ENCODE measurements at regions not wholly inside any gene's neighbourhood (a gene's known extent, or its start where the extent isn't known, plus 50 kb on each side); places are given as distances from the start of the nearest gene placed in this dataset.

GRCh38 chr15:96412906-96413231, 82.4 kb downstream of the NR2F2 start:
- Histone ChIP-seq H3K9me3 (ENCODE audit: low read depth) (no peaks in the 10 kb centered on the region), H3K9me2 (replicated peaks; ENCODE audit: insufficient read depth) (no peaks in the 10 kb centered on the region), H3K27me3 (peaks cover 100% of the 10 kb centered on the region), H2AFZ (no peak overlapping the region), H3K4me3 (no peak overlapping the region), H3K4me1 (ENCODE audit: insufficient read depth) (peaks cover 24% of the 10 kb centered on the region), H3K36me3 (replicated peaks; ENCODE audit: insufficient read depth, low read depth) (no peaks in the 10 kb centered on the region), H4K20me1 (ENCODE audit: insufficient read depth, poor library complexity, severe bottlenecking) (no peaks in the 10 kb centered on the region), H3K27ac (no peak overlapping the region), H3K4me2 (no peak overlapping the region), H3K79me2 (no peaks in the 10 kb centered on the region)
- no peak for TF ChIP-seq EZH2phosphoT487 (IDR thresholded peaks at IDR 0.05; ENCODE audit: low read depth, severe bottlenecking, unreplicated experiment)
- no peak for TF ChIP-seq EZH2 (IDR thresholded peaks at IDR 0.05; ENCODE audit: borderline replicate concordance)
- no peak for TF ChIP-seq CTCF (IDR thresholded peaks at IDR 0.05; ENCODE audit: poor library complexity)
- 3% methylated on average over 1 of the region's 1 CpG for WGBS (ENCODE audit: low lambda C conversion rate, missing lambda C conversion rate)
- no peak for DNase-seq (ENCODE audit: low spot score)

GRCh38 chr15:96413657-96414056, 83.2 kb downstream of the NR2F2 start:
- Histone ChIP-seq H3K4me2 (no peak overlapping the region), H3K4me3 (no peak overlapping the region), H3K9me3 (ENCODE audit: low read depth) (no peaks in the 10 kb centered on the region), H3K79me2 (no peaks in the 10 kb centered on the region), H3K36me3 (replicated peaks; ENCODE audit: insufficient read depth, low read depth) (no peaks in the 10 kb centered on the region), H3K27ac (no peak overlapping the region), H2AFZ (no peak overlapping the region), H3K9me2 (replicated peaks; ENCODE audit: insufficient read depth) (no peaks in the 10 kb centered on the region), H3K4me1 (ENCODE audit: insufficient read depth) (peaks cover 24% of the 10 kb centered on the region), H3K27me3 (peaks cover 100% of the 10 kb centered on the region), H4K20me1 (ENCODE audit: insufficient read depth, poor library complexity, severe bottlenecking) (no peaks in the 10 kb centered on the region)
- no peak for DNase-seq (ENCODE audit: low spot score)
- 9% methylated on average over 9 of the region's 9 CpGs for WGBS (ENCODE audit: low lambda C conversion rate, missing lambda C conversion rate)
- TF ChIP-seq EZH2phosphoT487 (IDR thresholded peaks at IDR 0.05; ENCODE audit: low read depth, severe bottlenecking, unreplicated experiment) (no peak), CTCF (IDR thresholded peaks at IDR 0.05; ENCODE audit: poor library complexity) (no peak), EZH2 (IDR thresholded peaks at IDR 0.05; ENCODE audit: borderline replicate concordance) (no peak)

GRCh38 chr15:96414875-96415274, 84.4 kb downstream of the NR2F2 start:
- H3K79me2 ChIP-seq = no peaks in the 10 kb centered on the region
- peaks cover 14% of the 10 kb centered on the region for H3K4me1 ChIP-seq (ENCODE audit: insufficient read depth)
- no peak overlapping the region for H2AFZ ChIP-seq
- WGBS (ENCODE audit: low lambda C conversion rate, missing lambda C conversion rate) = 27% methylated on average over 8 of the region's 8 CpGs
- no peak for TF ChIP-seq CTCF (IDR thresholded peaks at IDR 0.05; ENCODE audit: poor library complexity)
- TF ChIP-seq EZH2phosphoT487 (IDR thresholded peaks at IDR 0.05; ENCODE audit: low read depth, severe bottlenecking, unreplicated experiment) = no peak
- no peak for DNase-seq (ENCODE audit: low spot score)
- H3K4me3 ChIP-seq = no peak overlapping the region
- H3K4me2 ChIP-seq = no peak overlapping the region
- H3K36me3 ChIP-seq (replicated peaks; ENCODE audit: insufficient read depth, low read depth) = no peaks in the 10 kb centered on the region
- no peak overlapping the region for H3K27ac ChIP-seq
- no peaks in the 10 kb centered on the region for H3K9me3 ChIP-seq (ENCODE audit: low read depth)
- H3K9me2 ChIP-seq (replicated peaks; ENCODE audit: insufficient read depth) = no peaks in the 10 kb centered on the region
- H3K27me3 ChIP-seq = peaks cover 100% of the 10 kb centered on the region
- H4K20me1 ChIP-seq (ENCODE audit: insufficient read depth, poor library complexity, severe bottlenecking) = no peaks in the 10 kb centered on the region
